ENCODE measurements at regions not wholly inside any gene's neighbourhood (a gene's known extent, or its start where the extent isn't known, plus 50 kb on each side); places are given as distances from the start of the nearest gene placed in this dataset.

- DNase-seq (ENCODE audit: low spot score), result no peak
- no peak for TF ChIP-seq CTCF (IDR thresholded peaks at IDR 0.05; ENCODE audit: extremely low read depth, insufficient read depth, missing control alignments)
- in situ Hi-C loops (cut with MboI; ENCODE audit: low pct_unique_long_range_greater_than_20kb, low sequenced_read_pairs, unreplicated experiment), result no loop called here
Observed at GRCh38 chr1:95584315-95584714, 350.3 kb downstream of the RWDD3 start.

- DNase-seq (ENCODE audit: low spot score), result no peak
- no peak for TF ChIP-seq CTCF (IDR thresholded peaks at IDR 0.05; ENCODE audit: extremely low read depth, insufficient read depth, missing control alignments)
- in situ Hi-C loops (cut with MboI; ENCODE audit: low pct_unique_long_range_greater_than_20kb, low sequenced_read_pairs, unreplicated experiment), result no loop called here
Observed at GRCh38 chr1:95604771-95605170, 370.8 kb downstream of the RWDD3 start.

- no peak for TF ChIP-seq CTCF (IDR thresholded peaks at IDR 0.05; ENCODE audit: extremely low read depth, insufficient read depth, missing control alignments)
- no peak for DNase-seq (ENCODE audit: low spot score)
- in situ Hi-C loops (cut with MboI; ENCODE audit: low pct_unique_long_range_greater_than_20kb, low sequenced_read_pairs, unreplicated experiment), result no loop called here
Observed at GRCh38 chr1:95614197-95614596, 380.2 kb downstream of the RWDD3 start.

- TF ChIP-seq CTCF (IDR thresholded peaks at IDR 0.05; ENCODE audit: extremely low read depth, insufficient read depth, missing control alignments), result no peak
- no peak for DNase-seq (ENCODE audit: low spot score)
- in situ Hi-C loops (cut with MboI; ENCODE audit: low pct_unique_long_range_greater_than_20kb, low sequenced_read_pairs, unreplicated experiment), result no loop called here
Observed at GRCh38 chr1:95615421-95615820, 381.4 kb downstream of the RWDD3 start.

- in situ Hi-C loops (cut with MboI; ENCODE audit: low pct_unique_long_range_greater_than_20kb, low sequenced_read_pairs, unreplicated experiment), result no loop called here
- no peak for DNase-seq (ENCODE audit: low spot score)
Observed at GRCh38 chr1:95620076-95620475, 386.1 kb downstream of the RWDD3 start.

GRCh38 chr1:95622609-95623008, 388.6 kb downstream of the RWDD3 start:
- DNase-seq (ENCODE audit: low spot score), result no peak
- in situ Hi-C loops (cut with MboI; ENCODE audit: low pct_unique_long_range_greater_than_20kb, low sequenced_read_pairs, unreplicated experiment), result no loop called here
- no peak for TF ChIP-seq CTCF (IDR thresholded peaks at IDR 0.05; ENCODE audit: extremely low read depth, insufficient read depth, missing control alignments)

More at GRCh38 chr1:95620076-95620475, 386.1 kb downstream of the RWDD3 start:
- no peak for TF ChIP-seq CTCF (IDR thresholded peaks at IDR 0.05; ENCODE audit: extremely low read depth, insufficient read depth, missing control alignments)

- TF ChIP-seq CTCF (IDR thresholded peaks at IDR 0.05; ENCODE audit: extremely low read depth, insufficient read depth, missing control alignments), result no peak
- in situ Hi-C loops (cut with MboI; ENCODE audit: low pct_unique_long_range_greater_than_20kb, low sequenced_read_pairs, unreplicated experiment), result no loop called here
- no peak for DNase-seq (ENCODE audit: low spot score)
Observed at GRCh38 chr1:95625224-95625623, 391.2 kb downstream of the RWDD3 start.
